ENCODE measurements at regions not wholly inside any gene's neighbourhood (a gene's known extent, or its start where the extent isn't known, plus 50 kb on each side); places are given as distances from the start of the nearest gene placed in this dataset.
"Not testable (repeated sequence)": the region's sequence is repeated elsewhere in the genome, so short reads cannot be mapped to it uniquely, and the experiment has no call there.

GRCh38 chr9:71604197-71605063 lies 163.9 kb downstream of the CEMIP2 start:
- Histone ChIP-seq H3K4me1 (no peaks in the 10 kb centered on the region), H3K36me3 (no peaks in the 10 kb centered on the region), H3K27ac (no peak overlapping the region), H3K27me3 (no peaks in the 10 kb centered on the region), H3K4me3 (no peak overlapping the region), H3K9me3 (no peaks in the 10 kb centered on the region)
- TF ChIP-seq POLR2A (IDR thresholded peaks at IDR 0.05) = no peak
- TF ChIP-seq, protein P1, sequence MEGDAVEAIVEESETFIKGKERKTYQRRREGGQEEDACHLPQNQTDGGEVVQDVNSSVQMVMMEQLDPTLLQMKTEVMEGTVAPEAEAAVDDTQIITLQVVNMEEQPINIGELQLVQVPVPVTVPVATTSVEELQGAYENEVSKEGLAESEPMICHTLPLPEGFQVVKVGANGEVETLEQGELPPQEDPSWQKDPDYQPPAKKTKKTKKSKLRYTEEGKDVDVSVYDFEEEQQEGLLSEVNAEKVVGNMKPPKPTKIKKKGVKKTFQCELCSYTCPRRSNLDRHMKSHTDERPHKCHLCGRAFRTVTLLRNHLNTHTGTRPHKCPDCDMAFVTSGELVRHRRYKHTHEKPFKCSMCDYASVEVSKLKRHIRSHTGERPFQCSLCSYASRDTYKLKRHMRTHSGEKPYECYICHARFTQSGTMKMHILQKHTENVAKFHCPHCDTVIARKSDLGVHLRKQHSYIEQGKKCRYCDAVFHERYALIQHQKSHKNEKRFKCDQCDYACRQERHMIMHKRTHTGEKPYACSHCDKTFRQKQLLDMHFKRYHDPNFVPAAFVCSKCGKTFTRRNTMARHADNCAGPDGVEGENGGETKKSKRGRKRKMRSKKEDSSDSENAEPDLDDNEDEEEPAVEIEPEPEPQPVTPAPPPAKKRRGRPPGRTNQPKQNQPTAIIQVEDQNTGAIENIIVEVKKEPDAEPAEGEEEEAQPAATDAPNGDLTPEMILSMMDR (IDR thresholded peaks at IDR 0.05) = peak in 5 of 6 experiments; percentile 71 to 82 (median 76)
- peak; percentile 77 to 90 (median 78) for DNase-seq

GRCh38 chr9:71602652-71603051 lies 165.7 kb downstream of the CEMIP2 start:
- no peaks in the 10 kb centered on the region for H3K9me3 ChIP-seq
- DNase-seq = no peak
- TF ChIP-seq, protein P1 (IDR thresholded peaks at IDR 0.05) = no peak
- no peak for TF ChIP-seq POLR2A (IDR thresholded peaks at IDR 0.05)
- no peak overlapping the region for H3K27ac ChIP-seq
- H3K36me3 ChIP-seq = no peaks in the 10 kb centered on the region
- no peak overlapping the region for H3K4me3 ChIP-seq
- H3K27me3 ChIP-seq = no peaks in the 10 kb centered on the region
- no peaks in the 10 kb centered on the region for H3K4me1 ChIP-seq

GRCh38 chr9:71595762-71596161 lies 172.6 kb downstream of the CEMIP2 start:
- H3K4me1 ChIP-seq, H3K4me3 ChIP-seq, H3K9me3 ChIP-seq, H3K27me3 ChIP-seq, H3K36me3 ChIP-seq, DNase-seq, H3K27ac ChIP-seq: not testable (repeated sequence)

- TF ChIP-seq POLR2A (IDR thresholded peaks at IDR 0.05) = no peak
- TF ChIP-seq, protein P1 (IDR thresholded peaks at IDR 0.05) = no peak
- H3K27me3 ChIP-seq = no peaks in the 10 kb centered on the region
- no peak for DNase-seq
- H3K36me3 ChIP-seq = no peaks in the 10 kb centered on the region
- H3K9me3 ChIP-seq = no peaks in the 10 kb centered on the region
- no peaks in the 10 kb centered on the region for H3K4me1 ChIP-seq
- no peak overlapping the region for H3K27ac ChIP-seq
- H3K4me3 ChIP-seq = no peak overlapping the region
Observed at GRCh38 chr9:71594541-71594940, 173.8 kb downstream of the CEMIP2 start.

- no peak for TF ChIP-seq POLR2A (IDR thresholded peaks at IDR 0.05)
- TF ChIP-seq, protein P1 (IDR thresholded peaks at IDR 0.05) = no peak
- Histone ChIP-seq H3K27me3 (no peaks in the 10 kb centered on the region), H3K4me1 (no peaks in the 10 kb centered on the region), H3K9me3 (no peaks in the 10 kb centered on the region), H3K27ac (no peak overlapping the region), H3K4me3 (no peak overlapping the region), H3K36me3 (no peaks in the 10 kb centered on the region)
- DNase-seq = no peak
Observed at GRCh38 chr9:71592400-71592799, 175.9 kb downstream of the CEMIP2 start.

DNA sequence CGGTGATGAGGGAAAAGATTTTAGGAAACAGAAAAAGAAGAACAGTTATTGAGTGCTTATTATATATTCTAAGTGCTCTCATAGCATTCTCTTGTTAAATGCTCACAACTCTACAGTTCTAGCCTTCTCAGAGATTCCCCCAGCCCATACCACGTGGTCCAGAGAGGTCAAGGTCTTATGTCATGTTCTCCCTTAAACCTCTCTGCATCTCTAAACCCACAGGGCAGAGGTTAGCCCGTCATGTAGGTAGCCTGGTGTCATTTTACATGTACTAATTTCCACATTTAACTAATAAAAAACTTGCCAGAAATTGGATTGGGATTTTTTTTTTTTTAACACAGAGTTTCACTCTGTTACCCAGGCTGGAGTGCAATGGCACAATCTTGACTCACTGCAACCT lies 178.0 kb downstream of the CEMIP2 start:
- Histone ChIP-seq H3K27ac (no peak overlapping the region), H3K27me3 (no peaks in the 10 kb centered on the region), H3K9me3 (no peaks in the 10 kb centered on the region), H3K4me1 (no peaks in the 10 kb centered on the region), H3K4me3 (no peak overlapping the region), H3K36me3 (no peaks in the 10 kb centered on the region)
- DNase-seq = no peak
- TF ChIP-seq, protein P1 (IDR thresholded peaks at IDR 0.05) = no peak
- TF ChIP-seq POLR2A (IDR thresholded peaks at IDR 0.05) = no peak

Measured in Peyer's patch (tissue), 4 donors.